CD4-positive, alpha-beta memory T cell (primary cell): ENCODE measurements at regions not wholly inside any gene's neighbourhood (a gene's known extent, or its start where the extent isn't known, plus 50 kb on each side); places are given as distances from the start of the nearest gene placed in this dataset.

Source experiments
- CTCF ChIA-PET: fragments of 350-600 bp; sonication (Branson Sonifier 250); formaldehyde crosslinking; loops from one replicate; lab custom pipeline; 2021; ENCODE audit warnings: inconsistent platforms; ENCODE audit not compliant: partially characterized antibody; lab: Charles Lee
- POLR2A ChIA-PET: fragments of 350-600 bp; sonication (Branson Sonifier 250); formaldehyde crosslinking; loops from one replicate; lab custom pipeline; 2021; ENCODE audit not compliant: partially characterized antibody; lab: Charles Lee
- DNase-seq, 5 donors: peaks; one replicate each; pipeline versions ENCODE4 v3.0.0 to v3.0.0-alpha.2; 2020 to 2022; ENCODE audit warnings: mixed read lengths in 1 of 5
- H3K27ac ChIP-seq: one replicate; pipeline ENCODE4 v1.7.0; 2013; ENCODE audit warnings: low read depth, low read length
- H3K27me3 ChIP-seq: 2 replicates; pipeline ENCODE4 v1.7.0; 2013; ENCODE audit warnings: mild to moderate bottlenecking, low read length, moderate library complexity; ENCODE audit not compliant: insufficient read depth
- H3K36me3 ChIP-seq: 2 replicates; pipeline ENCODE4 v1.7.0; 2013; ENCODE audit warnings: mild to moderate bottlenecking, low read length, moderate library complexity; ENCODE audit not compliant: insufficient read depth
- H3K4me1 ChIP-seq: 2 replicates; pipeline ENCODE4 v1.7.0; 2013; ENCODE audit warnings: mild to moderate bottlenecking, low read length, moderate library complexity; ENCODE audit not compliant: insufficient read depth
- H3K4me3 ChIP-seq, 2 donors: one replicate each; pipeline ENCODE4 v1.7.0; 2013; ENCODE audit warnings: low read length in 2 of 2, mild to moderate bottlenecking in 1 of 2
- H3K9me3 ChIP-seq, 2 donors: one replicate each; pipeline ENCODE4 v1.7.0; 2013; ENCODE audit warnings: low read length in 2 of 2, control low read depth in 1 of 2; ENCODE audit not compliant: control insufficient read depth in 1 of 2
- H3K27ac Mint-ChIP-seq, 7 donors: one replicate each; pipeline ENCODE4 v1.8.0; 2020 to 2021; ENCODE audit warnings: mixed read lengths in 7 of 7, mild to moderate bottlenecking in 6 of 7, inconsistent platforms in 3 of 7, moderate library complexity in 3 of 7
- H3K27me3 Mint-ChIP-seq, 2 donors: one replicate each; pipeline ENCODE4 v1.8.0; 2020 to 2021; ENCODE audit warnings: mixed read lengths in 2 of 2
- H3K36me3 Mint-ChIP-seq, 2 donors: one replicate each; pipeline ENCODE4 v1.8.0; 2020 to 2021; ENCODE audit warnings: mixed read lengths in 2 of 2, inconsistent platforms in 1 of 2, mild to moderate bottlenecking in 1 of 2
- H3K4me1 Mint-ChIP-seq, 4 donors: one replicate each; pipeline ENCODE4 v1.8.0; 2020 to 2021; ENCODE audit warnings: mixed read lengths in 4 of 4, mild to moderate bottlenecking in 1 of 4
- H3K4me3 Mint-ChIP-seq, 8 donors: one replicate each; pipeline ENCODE4 v1.8.0; 2020 to 2021; ENCODE audit warnings: mixed read lengths in 8 of 8, mild to moderate bottlenecking in 7 of 8, moderate library complexity in 6 of 8, inconsistent platforms in 3 of 8
- H3K9me3 Mint-ChIP-seq, 8 donors: one replicate each; pipeline ENCODE4 v1.8.0; 2020 to 2021; ENCODE audit warnings: mixed read lengths in 8 of 8, mild to moderate bottlenecking in 5 of 8, inconsistent platforms in 3 of 8, moderate library complexity in 1 of 8
- intact Hi-C: fragments of 100-400 bp; cut with micrococcal nuclease; formaldehyde crosslinking; loops from one replicate; pipeline ENCODE4 v1.15.1; 2023

DNA sequence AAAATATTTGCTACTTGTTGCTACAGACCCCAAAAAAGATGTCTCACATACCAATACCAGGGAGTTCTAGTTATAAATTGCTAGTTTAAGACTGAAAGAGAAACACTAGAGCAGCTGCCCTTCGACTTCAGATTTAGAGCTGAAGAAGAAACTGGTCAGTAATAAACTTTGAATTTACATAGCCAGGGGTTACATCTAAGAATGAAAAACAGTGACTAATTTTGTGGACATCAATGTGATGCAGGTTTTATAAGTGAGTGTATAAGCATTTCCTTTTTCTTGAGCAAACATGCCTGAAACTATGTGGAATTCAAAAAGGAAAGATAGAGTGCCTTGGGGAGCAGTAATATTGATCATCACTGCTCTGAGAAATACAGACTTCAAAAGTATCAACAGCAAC, 724.9 kb upstream of the MIR17HG start:
- Mint-ChIP-seq H3K27me3 (no peaks in the 10 kb centered on the region), H3K36me3 (no peaks in the 10 kb centered on the region), H3K4me3 (no peak overlapping the region), H3K27ac (no peak overlapping the region), H3K9me3 (peaks cover 0 to 10% (median 7%) of the 10 kb centered on the region in 8 donors), H3K4me1 (no peaks in the 10 kb centered on the region)
- DNase-seq, result no peak
- Histone ChIP-seq H3K27ac (no peak overlapping the region), H3K36me3 (no peaks in the 10 kb centered on the region), H3K9me3 (no peaks in the 10 kb centered on the region), H3K4me3 (no peak overlapping the region), H3K4me1 (no peaks in the 10 kb centered on the region), H3K27me3 (no peaks in the 10 kb centered on the region)
- CTCF ChIA-PET, result no interaction called here
- POLR2A ChIA-PET, result no interaction called here
- intact Hi-C loops, result no loop called here

GRCh38 chr13:90623318-90624011, 724.0 kb upstream of the MIR17HG start:
- Mint-ChIP-seq H3K9me3 (peaks cover 0 to 7% (median 3%) of the 10 kb centered on the region in 8 donors), H3K4me3 (no peak overlapping the region), H3K36me3 (no peaks in the 10 kb centered on the region), H3K27ac (no peak overlapping the region), H3K4me1 (no peaks in the 10 kb centered on the region), H3K27me3 (no peaks in the 10 kb centered on the region)
- Histone ChIP-seq H3K9me3 (no peaks in the 10 kb centered on the region), H3K4me1 (no peaks in the 10 kb centered on the region), H3K27me3 (no peaks in the 10 kb centered on the region), H3K36me3 (no peaks in the 10 kb centered on the region), H3K27ac (no peak overlapping the region), H3K4me3 (no peak overlapping the region)
- CTCF ChIA-PET, result interaction anchor here (0.8 to 0.9 kb wide), 2 partner anchors 8 to 10 kb away, joined by 3 read pairs; no protein-coding TSS in a partner anchor
- POLR2A ChIA-PET, result no interaction called here
- intact Hi-C loops, result no loop called here
- DNase-seq, result no peak

GRCh38 chr13:90627813-90628212, 719.7 kb upstream of the MIR17HG start:
- H3K27ac Mint-ChIP-seq, result no peak overlapping the region
- H3K4me3 ChIP-seq, result no peak overlapping the region
- no peaks in the 10 kb centered on the region for H3K4me1 ChIP-seq
- H3K36me3 ChIP-seq, result no peaks in the 10 kb centered on the region
- H3K4me1 Mint-ChIP-seq, result no peaks in the 10 kb centered on the region
- no peak for DNase-seq
- H3K9me3 Mint-ChIP-seq, result peaks cover 0 to 6% (median 0%) of the 10 kb centered on the region in 8 donors
- intact Hi-C loops, result no loop called here
- H3K27ac ChIP-seq, result no peak overlapping the region
- POLR2A ChIA-PET, result no interaction called here
- H3K9me3 ChIP-seq, result no peaks in the 10 kb centered on the region
- H3K4me3 Mint-ChIP-seq, result no peak overlapping the region
- CTCF ChIA-PET, result no interaction called here
- H3K27me3 ChIP-seq, result no peaks in the 10 kb centered on the region
- H3K27me3 Mint-ChIP-seq, result no peaks in the 10 kb centered on the region
- H3K36me3 Mint-ChIP-seq, result no peaks in the 10 kb centered on the region

- Mint-ChIP-seq H3K27ac (no peak overlapping the region), H3K36me3 (no peaks in the 10 kb centered on the region), H3K4me1 (no peaks in the 10 kb centered on the region), H3K9me3 (peaks cover 0 to 6% (median 0%) of the 10 kb centered on the region in 8 donors), H3K27me3 (no peaks in the 10 kb centered on the region), H3K4me3 (no peak overlapping the region)
- intact Hi-C loops, result no loop called here
- H3K36me3 ChIP-seq, result no peaks in the 10 kb centered on the region
- no peaks in the 10 kb centered on the region for H3K9me3 ChIP-seq
- H3K27ac ChIP-seq, result no peak overlapping the region
- H3K4me1 ChIP-seq, result no peaks in the 10 kb centered on the region
- H3K27me3 ChIP-seq, result no peaks in the 10 kb centered on the region
- no peak overlapping the region for H3K4me3 ChIP-seq
- no peak for DNase-seq
- POLR2A ChIA-PET, result no interaction called here
- CTCF ChIA-PET, result no interaction called here
Measured at GRCh38 chr13:90628471-90628870, 719.0 kb upstream of the MIR17HG start.

DNA sequence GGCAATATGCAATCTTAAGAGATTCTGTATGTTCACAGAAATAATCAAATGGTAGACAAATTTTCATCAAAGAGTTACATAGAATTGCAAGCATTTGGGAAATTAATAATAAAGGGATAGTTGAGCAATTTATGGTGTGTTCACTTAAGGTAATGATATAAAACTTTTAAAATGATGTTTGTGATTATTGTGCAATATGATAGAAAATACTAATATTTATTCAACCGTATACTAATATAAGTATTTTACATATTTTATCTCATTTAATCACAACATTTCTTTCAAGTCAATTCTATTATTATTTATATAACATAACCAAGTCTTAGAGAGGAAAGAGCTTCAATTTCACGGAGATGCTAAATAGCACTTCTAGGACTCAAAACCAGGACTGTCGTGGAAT, 716.8 kb upstream of the MIR17HG start:
- intact Hi-C loops, result no loop called here

DNA sequence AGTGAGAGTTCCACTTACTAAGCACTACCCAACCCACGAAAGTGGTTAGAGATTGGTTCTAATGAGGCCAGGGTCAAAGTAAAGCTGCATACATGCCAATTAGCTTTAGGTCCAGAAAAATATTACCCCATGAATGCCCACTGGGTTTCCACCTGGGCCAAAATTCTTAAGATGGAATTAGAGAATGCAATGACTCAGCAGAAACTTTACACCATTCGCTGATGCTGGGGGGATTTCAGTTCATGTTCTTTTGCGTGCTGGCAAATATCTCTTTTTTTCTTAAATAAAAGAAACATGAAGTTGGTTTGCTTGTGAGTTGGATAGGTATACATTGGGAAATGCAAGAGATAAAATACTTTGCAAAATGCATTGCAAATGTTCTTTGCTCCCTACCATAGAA, 715.3 kb upstream of the MIR17HG start:
- intact Hi-C loops, result no loop called here
- H3K9me3 ChIP-seq, result no peaks in the 10 kb centered on the region
- H3K4me3 ChIP-seq, result no peak overlapping the region
- H3K27ac ChIP-seq, result no peak overlapping the region
- no peaks in the 10 kb centered on the region for H3K36me3 ChIP-seq
- Mint-ChIP-seq H3K27ac (no peak overlapping the region), H3K4me1 (no peaks in the 10 kb centered on the region), H3K4me3 (no peak overlapping the region), H3K36me3 (no peaks in the 10 kb centered on the region), H3K9me3 (peaks cover 0 to 3% (median under 1%) of the 10 kb centered on the region in 8 donors), H3K27me3 (no peaks in the 10 kb centered on the region)
- no peaks in the 10 kb centered on the region for H3K27me3 ChIP-seq
- no peaks in the 10 kb centered on the region for H3K4me1 ChIP-seq
- DNase-seq, result no peak
- ChIA-PET CTCF (no interaction called here), POLR2A (no interaction called here)

More for the DNA sequence above, 716.8 kb upstream of the MIR17HG start:
- Mint-ChIP-seq H3K4me1 (no peaks in the 10 kb centered on the region), H3K27me3 (no peaks in the 10 kb centered on the region), H3K9me3 (peaks cover 0 to 2% (median 0%) of the 10 kb centered on the region in 8 donors), H3K4me3 (no peak overlapping the region), H3K27ac (no peak overlapping the region), H3K36me3 (no peaks in the 10 kb centered on the region)
- CTCF ChIA-PET, result no interaction called here
- H3K27ac ChIP-seq, result no peak overlapping the region
- no peaks in the 10 kb centered on the region for H3K36me3 ChIP-seq
- H3K4me1 ChIP-seq, result no peaks in the 10 kb centered on the region
- no peak for DNase-seq
- no peaks in the 10 kb centered on the region for H3K9me3 ChIP-seq
- no peak overlapping the region for H3K4me3 ChIP-seq
- no peaks in the 10 kb centered on the region for H3K27me3 ChIP-seq
- POLR2A ChIA-PET, result no interaction called here

- no peaks in the 10 kb centered on the region for H3K9me3 ChIP-seq
- H3K4me1 ChIP-seq, result no peaks in the 10 kb centered on the region
- H3K27me3 Mint-ChIP-seq, result no peaks in the 10 kb centered on the region
- H3K27me3 ChIP-seq, result no peaks in the 10 kb centered on the region
- intact Hi-C loops, result no loop called here
- ChIA-PET POLR2A (no interaction called here), CTCF (interaction anchor here (0.8 kb wide), 1 partner anchor 10 kb away, joined by 3 read pairs; no protein-coding TSS in a partner anchor)
- H3K9me3 Mint-ChIP-seq, result peaks cover 0 to 3% (median under 1%) of the 10 kb centered on the region in 8 donors
- H3K4me1 Mint-ChIP-seq, result no peaks in the 10 kb centered on the region
- DNase-seq, result no peak
- no peak overlapping the region for H3K27ac Mint-ChIP-seq
- H3K27ac ChIP-seq, result no peak overlapping the region
- H3K4me3 Mint-ChIP-seq, result no peak overlapping the region
- no peak overlapping the region for H3K4me3 ChIP-seq
- no peaks in the 10 kb centered on the region for H3K36me3 Mint-ChIP-seq
- no peaks in the 10 kb centered on the region for H3K36me3 ChIP-seq
Measured at GRCh38 chr13:90633849-90634248, 713.6 kb upstream of the MIR17HG start.
